HG02759 (cell line): ENCODE measurements at regions not wholly inside any gene's neighbourhood (a gene's known extent, or its start where the extent isn't known, plus 50 kb on each side); places are given as distances from the start of the nearest gene placed in this dataset.
"Not testable (repeated sequence)": the region's sequence is repeated elsewhere in the genome, so short reads cannot be mapped to it uniquely, and the experiment has no call there.

Source experiments
- ATAC-seq: cut with Tn5 transposase; IDR thresholded peaks from one replicate; pipeline ENCODE4 v1.9.1; 2021; ENCODE audit warnings: mild to moderate bottlenecking, moderate library complexity; ENCODE audit not compliant: unreplicated experiment

GRCh38 chr2:58634653-58635370 is 393.7 kb upstream of the FANCL start:
- no peak for ATAC-seq

- no peak for ATAC-seq
Observed at GRCh38 chr2:58633613-58634365, 392.7 kb upstream of the FANCL start.

GRCh38 chr2:58631986-58632385 is 390.9 kb upstream of the FANCL start:
- no peak for ATAC-seq

GRCh38 chr2:58629545-58630119 is 388.5 kb upstream of the FANCL start:
- no peak for ATAC-seq

DNA sequence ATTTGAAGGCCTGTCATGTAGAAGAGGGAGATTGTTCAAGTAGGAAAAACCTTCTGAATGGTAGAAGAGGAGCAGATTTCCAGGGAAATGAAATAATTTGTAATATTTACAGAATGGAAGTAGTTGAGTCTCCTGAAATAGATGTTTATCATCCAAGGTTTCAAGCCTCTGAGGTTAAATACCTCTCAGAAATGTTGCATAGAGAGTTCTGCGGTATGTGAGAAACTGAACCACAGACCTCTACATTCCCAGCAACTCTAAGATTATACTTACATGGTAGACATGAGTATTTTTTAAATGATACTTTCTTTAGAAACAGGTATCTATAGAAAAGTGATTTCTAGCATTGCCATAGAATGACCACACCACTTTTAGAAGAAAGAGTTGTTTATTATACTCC is 379.8 kb upstream of the FANCL start:
- no peak for ATAC-seq

GRCh38 chr2:58620093-58620492 is 379.0 kb upstream of the FANCL start:
- ATAC-seq, result no peak

DNA sequence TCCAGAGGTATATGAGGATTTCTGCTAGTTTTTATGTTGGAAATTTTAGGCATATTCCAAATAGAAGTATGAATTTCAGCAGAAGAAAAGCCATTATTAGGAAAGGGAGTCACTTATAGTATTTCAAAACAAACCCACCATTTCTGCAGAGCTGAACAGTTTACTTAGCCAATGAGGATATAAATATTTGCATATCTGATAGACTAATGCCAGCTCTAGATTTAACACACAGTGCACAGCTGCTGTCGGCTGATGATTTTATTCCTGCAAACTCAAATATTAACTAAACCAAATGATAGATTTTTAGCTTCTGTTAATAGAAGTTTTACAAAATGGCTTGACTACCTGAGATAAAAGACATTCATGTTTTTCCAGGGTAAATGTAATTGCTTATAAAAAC is 375.8 kb upstream of the FANCL start:
- ATAC-seq, result no peak

DNA sequence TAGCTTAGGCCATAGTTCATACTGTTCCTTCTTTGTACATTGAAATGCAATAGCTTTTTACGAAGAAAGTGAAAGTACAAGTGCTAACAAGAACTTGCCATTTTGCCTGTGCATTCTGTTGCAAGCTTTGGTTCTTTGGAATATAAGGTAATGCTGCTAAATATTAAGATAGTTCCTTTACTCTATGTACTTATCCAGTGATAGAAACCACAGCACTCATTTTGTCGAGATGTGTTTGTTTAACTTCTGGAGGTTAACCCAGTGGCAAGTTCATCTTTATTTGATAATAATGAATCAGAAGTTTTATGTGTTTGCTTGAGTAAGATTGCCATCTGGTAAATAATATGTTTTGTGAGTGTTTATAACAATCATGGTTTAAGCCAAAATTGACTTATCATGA is 373.1 kb upstream of the FANCL start:
- no peak for ATAC-seq

DNA sequence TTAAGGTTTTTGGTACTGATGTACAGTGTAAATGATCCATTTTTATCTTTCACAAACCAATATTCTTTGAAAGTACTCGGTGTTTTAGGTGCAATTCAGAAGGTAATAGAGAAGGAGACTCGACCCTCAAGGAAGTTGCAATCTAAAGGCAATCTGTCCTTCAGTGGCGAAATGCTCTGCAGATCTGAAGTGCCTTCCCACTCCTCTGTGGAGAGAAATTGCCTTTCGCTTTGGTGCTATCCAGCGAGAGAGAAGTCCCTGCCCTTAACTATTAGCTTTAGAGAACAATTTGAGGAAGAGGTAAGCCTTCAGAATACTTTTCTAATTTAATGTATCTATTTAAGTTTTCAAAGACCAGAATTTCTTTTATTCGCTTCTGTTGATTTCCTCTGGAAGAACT is 371.8 kb upstream of the FANCL start:
- no peak for ATAC-seq

DNA sequence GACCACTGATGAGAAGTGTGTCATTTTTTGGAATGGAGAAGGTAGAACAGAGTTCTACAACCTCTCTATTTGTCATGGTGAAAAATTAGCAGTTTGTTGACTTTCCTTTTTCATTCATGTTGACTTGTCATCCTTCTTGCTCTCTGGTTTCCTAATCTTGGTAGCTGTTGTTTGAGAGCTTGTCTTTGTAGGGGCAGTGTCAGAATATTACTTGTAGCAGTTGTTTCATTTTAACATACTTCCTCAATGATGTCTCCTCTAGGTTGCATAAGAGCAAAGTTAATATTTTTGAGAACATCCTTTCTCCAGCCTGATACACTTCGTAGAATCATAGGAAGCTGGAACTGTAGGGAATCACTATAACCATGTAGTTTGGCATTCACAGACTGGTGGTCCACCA is 368.2 kb upstream of the FANCL start:
- ATAC-seq, result no peak

GRCh38 chr2:58608146-58608545 is 367.0 kb upstream of the FANCL start:
- ATAC-seq, result no peak

GRCh38 chr2:58607448-58607847 is 366.3 kb upstream of the FANCL start:
- no peak for ATAC-seq

DNA sequence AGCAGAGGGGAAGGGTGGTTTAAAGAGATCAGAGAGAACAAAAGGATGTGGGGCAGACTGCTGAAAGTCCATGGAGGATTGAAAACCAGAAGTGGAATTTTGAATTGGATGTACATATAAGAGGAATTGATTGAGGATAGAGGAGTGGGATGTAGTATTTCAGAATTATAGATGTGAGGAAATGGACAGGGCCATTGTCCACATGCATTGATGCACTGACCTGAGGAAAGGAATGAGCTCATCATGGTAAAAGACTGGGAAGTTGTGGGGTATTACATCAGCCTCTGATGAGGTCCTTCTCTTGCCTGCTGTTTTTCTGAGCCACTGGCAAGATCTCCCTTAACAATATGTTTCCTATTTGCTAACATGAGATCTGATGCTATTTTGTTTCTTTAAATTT is 365.7 kb upstream of the FANCL start:
- ATAC-seq, result no peak

DNA sequence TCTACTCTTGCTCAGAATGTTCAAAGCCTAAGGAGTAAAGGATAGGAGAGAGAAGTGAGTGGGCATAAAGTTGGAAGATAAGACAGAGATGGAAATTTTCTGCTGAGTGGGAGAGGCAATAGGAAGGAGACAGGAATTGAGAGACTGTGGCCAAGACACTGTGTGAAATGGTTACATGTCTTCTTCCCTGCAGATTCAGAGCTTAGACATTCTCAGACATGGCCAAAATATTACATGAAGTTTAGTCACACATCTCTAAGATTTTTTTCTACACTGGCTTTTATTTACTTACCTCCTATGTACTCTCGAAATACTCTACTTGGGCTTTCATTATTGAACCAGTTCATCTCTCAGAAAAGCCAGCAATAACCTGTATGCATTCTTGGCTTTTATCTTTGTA is 363.0 kb upstream of the FANCL start:
- ATAC-seq, result no peak

- ATAC-seq, result no peak
Observed at GRCh38 chr2:58601017-58601416, 359.9 kb upstream of the FANCL start.

GRCh38 chr2:58598171-58598570 is 357.0 kb upstream of the FANCL start:
- no peak for ATAC-seq

DNA sequence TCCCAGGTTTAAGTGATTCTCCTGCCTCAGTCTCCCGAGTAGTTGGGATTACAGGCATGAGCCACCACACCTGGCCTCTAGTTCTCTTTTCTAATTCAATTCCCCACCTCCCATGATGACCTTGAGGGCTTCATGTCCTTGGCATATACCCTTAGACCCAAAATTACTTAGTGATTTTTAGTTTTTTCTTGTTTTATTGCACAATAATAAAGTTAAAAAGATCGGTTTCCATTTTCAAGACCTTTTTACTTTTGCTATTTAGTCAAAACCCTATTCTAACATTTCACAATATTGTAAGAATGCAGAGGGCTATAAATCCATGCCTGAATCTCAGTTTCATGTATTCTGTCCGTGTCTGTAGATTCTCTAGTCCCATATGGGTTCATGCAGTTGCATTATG is 354.6 kb upstream of the FANCL start:
- no peak for ATAC-seq

- ATAC-seq, result no peak
Observed at GRCh38 chr2:58594762-58595161, 353.6 kb upstream of the FANCL start.

DNA sequence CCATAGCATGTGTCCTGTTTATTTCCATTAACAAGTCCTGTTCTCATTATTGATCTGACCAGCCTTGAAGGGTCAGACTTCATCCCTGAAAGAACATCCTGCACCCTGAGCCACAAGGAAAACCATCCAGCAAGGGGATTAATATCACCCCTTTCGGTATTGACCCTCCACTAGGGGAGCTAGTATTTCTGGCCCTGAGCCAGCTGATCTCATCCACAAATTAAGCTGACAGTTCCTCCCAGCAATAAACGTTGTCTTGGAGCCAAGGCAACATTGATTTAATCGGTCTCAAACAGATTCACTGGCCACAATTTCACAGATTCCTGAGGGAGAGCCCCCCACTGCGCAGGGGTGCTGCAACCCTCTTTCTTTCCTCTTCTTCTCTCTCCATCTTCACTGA is 353.1 kb upstream of the FANCL start:
- no peak for ATAC-seq

DNA sequence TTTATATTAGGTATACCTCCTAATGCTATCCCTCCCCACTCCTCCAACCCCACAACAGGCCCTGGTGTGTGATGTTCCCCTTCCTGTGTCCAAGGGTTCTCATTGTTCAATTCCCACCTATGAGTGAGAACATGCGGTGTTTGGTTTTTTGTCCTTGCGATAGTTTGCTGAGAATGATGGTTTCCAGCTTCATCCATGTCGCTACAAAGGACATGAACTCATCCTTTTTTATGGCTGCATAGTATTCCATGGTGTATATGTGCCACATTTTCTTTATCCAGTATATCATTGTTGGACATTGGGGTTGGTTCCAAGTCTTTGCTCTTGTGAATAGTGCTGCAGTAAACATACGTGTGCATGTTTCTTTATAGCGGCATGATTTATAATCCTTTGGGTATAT is 345.1 kb upstream of the FANCL start:
- ATAC-seq, result not testable (repeated sequence)

GRCh38 chr2:58585233-58585632 is 344.1 kb upstream of the FANCL start:
- ATAC-seq, result no peak

GRCh38 chr2:58584606-58585118 is 343.5 kb upstream of the FANCL start:
- no peak for ATAC-seq
